Smooth muscle cell (in vitro differentiated cells): ENCODE measurements at regions not wholly inside any gene's neighbourhood (a gene's known extent, or its start where the extent isn't known, plus 50 kb on each side); places are given as distances from the start of the nearest gene placed in this dataset.
A peak's percentile ranks its signal among the peaks of the same experiment; 100 is the strongest.
"Not testable (repeated sequence)": the region's sequence is repeated elsewhere in the genome, so short reads cannot be mapped to it uniquely, and the experiment has no call there.

Experiments
- DNase-seq: peaks from one replicate; lab custom pipeline; 2025; ENCODE audit not compliant: unreplicated experiment; lab: John Stamatoyannopoulos, UW
- H2AFZ ChIP-seq: fragments of 200-600 bp; sonication (generic); 2 replicates; pipeline ENCODE4 v1.6.0; 2016; ENCODE audit warnings: antibody characterized with exemption, low read depth, mild to moderate bottlenecking
- H3F3A ChIP-seq: fragments of 200-600 bp; sonication (generic); 2 replicates; pipeline ENCODE4 v1.6.0; 2017; ENCODE audit warnings: antibody characterized with exemption, low read depth
- H3K27ac ChIP-seq: fragments of 200-600 bp; sonication (generic); 2 replicates; pipeline ENCODE4 v1.5.1; 2016; ENCODE audit warnings: low read depth, mild to moderate bottlenecking
- H3K27me3 ChIP-seq: fragments of 200-600 bp; sonication (generic); 2 replicates; pipeline ENCODE4 v1.6.1; 2016; ENCODE audit warnings: low read depth, mild to moderate bottlenecking
- H3K36me3 ChIP-seq: fragments of 200-600 bp; sonication (generic); 2 replicates; pipeline ENCODE4 v1.5.1; 2016; ENCODE audit warnings: low read depth
- H3K4me1 ChIP-seq: fragments of 200-600 bp; sonication (generic); 2 replicates; pipeline ENCODE4 v1.5.1; 2016; ENCODE audit warnings: low read depth
- H3K4me2 ChIP-seq: fragments of 200-600 bp; sonication (generic); 2 replicates; pipeline ENCODE4 v1.6.0; 2016; ENCODE audit warnings: mild to moderate bottlenecking
- H3K4me3 ChIP-seq: fragments of 200-600 bp; sonication (generic); 2 replicates; pipeline ENCODE4 v1.5.1; 2016; ENCODE audit warnings: mild to moderate bottlenecking
- H3K79me2 ChIP-seq: fragments of 200-600 bp; sonication (generic); 2 replicates; pipeline ENCODE4 v1.6.0; 2016; ENCODE audit warnings: low read depth, mild to moderate bottlenecking
- H3K9ac ChIP-seq: fragments of 200-600 bp; sonication (generic); 2 replicates; pipeline ENCODE4 v1.6.0; 2016; ENCODE audit warnings: low read depth
- H3K9me3 ChIP-seq: fragments of 200-600 bp; sonication (generic); replicated peaks from 2 replicates; pipeline ENCODE4 v1.5.1; 2016; ENCODE audit warnings: low read depth
- H4K20me1 ChIP-seq: fragments of 200-600 bp; sonication (generic); 2 replicates; pipeline ENCODE4 v1.6.0; 2016; ENCODE audit warnings: low read depth
- CTCF ChIP-seq: fragments of 200-600 bp; sonication (generic); IDR thresholded peaks from 2 replicates; pipeline ENCODE4 v1.5.1; 2017; ENCODE audit warnings: borderline replicate concordance, mild to moderate bottlenecking, antibody characterized with exemption; ENCODE audit not compliant: insufficient read depth, poor library complexity, severe bottlenecking
- WGBS: methylation state at CpG from one replicate; pipeline ENCODE4 v1.1.7; 2016; ENCODE audit warnings: low lambda C conversion rate; 5-methylcytosine and 5-hydroxymethylcytosine counted together

GRCh38 chr7:19963695-19964094 lies 190.3 kb upstream of the TMEM196 start:
- H3K27ac ChIP-seq: no peak overlapping the region
- H3K36me3 ChIP-seq: no peaks in the 10 kb centered on the region
- no peaks in the 10 kb centered on the region for H4K20me1 ChIP-seq
- no peak overlapping the region for H3K4me2 ChIP-seq
- H3K27me3 ChIP-seq: no peaks in the 10 kb centered on the region
- no peaks in the 10 kb centered on the region for H3K79me2 ChIP-seq
- TF ChIP-seq CTCF: no peak
- H3K4me3 ChIP-seq: no peak overlapping the region
- H3K9me3 ChIP-seq: no peaks in the 10 kb centered on the region
- no peak overlapping the region for H2AFZ ChIP-seq
- no peaks in the 10 kb centered on the region for H3F3A ChIP-seq
- WGBS: 96% methylated on average over 1 of the region's 1 CpG
- no peak for DNase-seq
- H3K4me1 ChIP-seq: no peaks in the 10 kb centered on the region
- H3K9ac ChIP-seq: no peak overlapping the region

GRCh38 chr7:19958309-19958896 lies 185.0 kb upstream of the TMEM196 start:
- no peak for TF ChIP-seq CTCF
- DNase-seq: no peak
- no peak overlapping the region for H2AFZ ChIP-seq

GRCh38 chr7:19957664-19958063 lies 184.2 kb upstream of the TMEM196 start:
- H3K9me3 ChIP-seq: no peaks in the 10 kb centered on the region
- H3K4me2 ChIP-seq: no peak overlapping the region
- no peak overlapping the region for H2AFZ ChIP-seq
- H3K36me3 ChIP-seq: no peaks in the 10 kb centered on the region
- no peaks in the 10 kb centered on the region for H3F3A ChIP-seq
- no peak for TF ChIP-seq CTCF
- no peak overlapping the region for H3K4me3 ChIP-seq
- WGBS: 70% methylated on average over 1 of the region's 1 CpG
- peak overlapping the region; percentile 80 for H3K27ac ChIP-seq
- H4K20me1 ChIP-seq: no peaks in the 10 kb centered on the region
- H3K79me2 ChIP-seq: no peaks in the 10 kb centered on the region
- no peak for DNase-seq
- H3K27me3 ChIP-seq: no peaks in the 10 kb centered on the region
- H3K4me1 ChIP-seq: no peaks in the 10 kb centered on the region
- peak overlapping the region; percentile 47 for H3K9ac ChIP-seq

More at GRCh38 chr7:19958309-19958896, 185.0 kb upstream of the TMEM196 start:
- no peaks in the 10 kb centered on the region for H3K79me2 ChIP-seq
- no peak overlapping the region for H3K4me2 ChIP-seq
- H3K36me3 ChIP-seq: no peaks in the 10 kb centered on the region
- H4K20me1 ChIP-seq: no peaks in the 10 kb centered on the region
- H3K27ac ChIP-seq: peak overlapping the region; percentile 80
- WGBS: 77% methylated on average over 3 of the region's 3 CpGs
- no peaks in the 10 kb centered on the region for H3F3A ChIP-seq
- H3K4me1 ChIP-seq: no peaks in the 10 kb centered on the region
- H3K27me3 ChIP-seq: no peaks in the 10 kb centered on the region
- no peak overlapping the region for H3K4me3 ChIP-seq
- H3K9me3 ChIP-seq: no peaks in the 10 kb centered on the region
- H3K9ac ChIP-seq: peak overlapping the region; percentile 56

GRCh38 chr7:19954166-19954565 lies 180.7 kb upstream of the TMEM196 start:
- not testable (repeated sequence) for H3K9ac ChIP-seq, DNase-seq
- 91% methylated on average over 7 of the region's 7 CpGs for WGBS

GRCh38 chr7:19953411-19953810 lies 180.0 kb upstream of the TMEM196 start:
- not testable (repeated sequence) for H4K20me1 ChIP-seq, H3K4me2 ChIP-seq, H3F3A ChIP-seq, H3K9me3 ChIP-seq, H3K36me3 ChIP-seq, H3K27me3 ChIP-seq, DNase-seq, H3K4me1 ChIP-seq, H3K27ac ChIP-seq, H2AFZ ChIP-seq, H3K4me3 ChIP-seq, H3K9ac ChIP-seq, H3K79me2 ChIP-seq
- 95% methylated on average over 5 of the region's 5 CpGs for WGBS

More at GRCh38 chr7:19954166-19954565, 180.7 kb upstream of the TMEM196 start:
- H4K20me1 ChIP-seq, H3K27me3 ChIP-seq, H3K4me1 ChIP-seq, H3K36me3 ChIP-seq, H3K79me2 ChIP-seq, H3K27ac ChIP-seq, H3K9me3 ChIP-seq, H2AFZ ChIP-seq, H3F3A ChIP-seq, H3K4me2 ChIP-seq, H3K4me3 ChIP-seq: not testable (repeated sequence)
